ENCODE measurements at regions not wholly inside any gene's neighbourhood (a gene's known extent, or its start where the extent isn't known, plus 50 kb on each side); places are given as distances from the start of the nearest gene placed in this dataset.
A peak's percentile ranks its signal among the peaks of the same experiment; 100 is the strongest.
"Not testable (repeated sequence)": the region's sequence is repeated elsewhere in the genome, so short reads cannot be mapped to it uniquely, and the experiment has no call there.

DNA sequence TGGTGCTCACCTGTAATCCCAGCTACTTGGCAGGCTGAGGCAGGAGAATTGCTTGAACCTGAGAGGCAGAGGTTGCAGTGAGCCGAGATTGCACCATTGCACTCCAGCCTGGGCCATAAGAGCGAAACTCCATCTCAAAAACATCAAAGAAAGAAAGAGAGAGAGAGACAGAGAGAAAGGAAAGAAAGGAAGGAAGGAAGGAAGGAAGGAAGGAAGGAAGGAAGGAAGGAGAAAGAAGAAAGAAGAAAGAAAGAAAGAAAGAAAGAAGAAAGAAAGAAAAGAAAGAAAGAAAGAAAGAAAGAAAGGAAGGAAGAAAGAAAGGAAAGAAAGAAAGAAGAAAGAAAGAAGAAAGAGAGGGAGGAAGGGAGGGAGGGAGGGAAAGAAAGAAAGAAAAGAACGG is 69.4 kb upstream of the SLC25A33 start:
- DNase-seq = not testable (repeated sequence)

DNA sequence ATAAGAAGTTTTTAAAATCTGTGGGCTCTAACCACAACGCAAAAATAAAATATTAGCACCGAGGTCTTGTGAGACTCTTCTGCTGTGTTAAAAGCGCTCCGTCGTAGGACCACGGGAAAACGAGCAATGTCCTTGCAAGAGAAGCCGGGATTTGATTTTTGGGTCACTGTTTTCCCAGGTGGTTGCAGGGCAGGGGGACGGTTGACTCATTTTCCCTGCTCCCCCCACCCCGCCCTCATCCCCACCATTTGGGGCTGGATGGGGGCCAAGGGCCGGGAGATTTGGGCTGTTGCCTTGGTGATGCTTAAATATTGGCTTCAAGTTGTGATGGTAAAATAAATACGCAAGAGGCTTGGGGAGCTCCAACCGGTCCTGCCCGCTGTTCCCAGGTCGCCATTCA is 67.6 kb upstream of the SLC25A33 start:
- DNase-seq = no peak

DNA sequence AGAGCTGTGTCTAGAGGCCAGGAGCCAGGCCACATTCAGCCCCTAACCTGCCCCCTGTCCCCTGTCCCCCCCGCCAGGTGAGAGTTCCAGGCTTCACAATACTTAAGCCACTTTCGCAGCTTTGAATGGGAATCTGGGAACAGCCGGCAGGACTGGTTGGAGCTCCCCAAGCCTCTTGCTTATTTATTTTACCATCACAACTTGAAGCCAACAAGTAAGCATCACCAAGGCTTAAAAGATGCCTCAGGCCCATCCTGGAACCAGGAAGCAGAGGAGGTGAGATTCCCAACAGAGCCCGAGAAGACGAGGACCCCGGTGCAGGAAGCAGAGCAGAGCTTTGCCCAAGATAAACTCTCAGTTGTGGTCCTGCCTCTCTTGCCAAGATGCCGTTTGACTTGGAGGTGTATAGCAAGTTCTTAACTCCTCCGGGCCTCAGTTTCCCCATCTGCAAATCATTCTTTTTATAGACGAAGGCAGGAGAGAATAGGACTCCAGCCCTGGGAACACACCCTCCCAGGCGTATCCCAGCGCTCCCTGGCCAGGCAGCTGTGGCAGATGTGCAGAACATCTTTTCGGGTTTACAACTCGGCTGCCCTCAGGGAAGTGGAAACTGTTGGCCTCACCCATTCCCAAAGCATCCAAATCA is 66.8 kb upstream of the SLC25A33 start:
- no peak for DNase-seq

DNA sequence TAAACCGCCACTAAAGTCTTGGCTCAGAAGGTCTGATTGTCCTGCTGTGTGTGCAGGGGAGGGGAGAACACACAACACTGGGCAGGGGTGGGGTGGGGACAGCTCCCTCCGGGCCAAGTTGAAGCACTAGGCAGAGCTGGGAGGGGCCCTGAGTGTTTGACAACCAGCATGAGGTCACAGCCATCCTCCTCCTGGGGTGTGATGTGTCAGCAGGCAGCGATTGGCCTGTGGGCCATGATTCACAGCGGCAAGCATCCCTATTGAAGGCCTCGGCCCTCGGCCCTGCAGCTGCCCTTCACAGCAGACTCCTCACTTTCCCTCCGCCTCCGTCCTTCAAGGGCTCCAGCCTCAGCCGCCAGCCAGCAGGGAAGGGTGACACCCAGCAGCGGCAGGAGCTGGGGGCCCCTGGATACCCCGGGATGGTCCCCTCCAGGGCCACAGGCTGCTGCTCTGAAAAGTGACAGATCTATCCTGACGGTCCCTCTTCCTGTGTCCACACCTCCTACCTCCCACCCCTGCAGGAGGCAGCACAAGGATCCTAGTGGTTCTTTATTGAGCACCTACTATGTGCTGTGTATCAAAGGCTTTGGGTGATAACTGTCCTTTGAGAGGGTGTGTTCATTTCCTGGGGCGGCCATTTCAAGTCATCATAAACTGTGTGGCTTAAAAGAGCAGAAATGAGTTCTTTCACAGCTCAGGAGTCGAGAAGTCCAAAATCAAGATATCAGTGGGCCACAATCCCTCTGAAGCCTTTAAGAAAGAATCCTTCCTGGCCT is 66.0 kb upstream of the SLC25A33 start:
- peak; percentile 46 for DNase-seq

DNA sequence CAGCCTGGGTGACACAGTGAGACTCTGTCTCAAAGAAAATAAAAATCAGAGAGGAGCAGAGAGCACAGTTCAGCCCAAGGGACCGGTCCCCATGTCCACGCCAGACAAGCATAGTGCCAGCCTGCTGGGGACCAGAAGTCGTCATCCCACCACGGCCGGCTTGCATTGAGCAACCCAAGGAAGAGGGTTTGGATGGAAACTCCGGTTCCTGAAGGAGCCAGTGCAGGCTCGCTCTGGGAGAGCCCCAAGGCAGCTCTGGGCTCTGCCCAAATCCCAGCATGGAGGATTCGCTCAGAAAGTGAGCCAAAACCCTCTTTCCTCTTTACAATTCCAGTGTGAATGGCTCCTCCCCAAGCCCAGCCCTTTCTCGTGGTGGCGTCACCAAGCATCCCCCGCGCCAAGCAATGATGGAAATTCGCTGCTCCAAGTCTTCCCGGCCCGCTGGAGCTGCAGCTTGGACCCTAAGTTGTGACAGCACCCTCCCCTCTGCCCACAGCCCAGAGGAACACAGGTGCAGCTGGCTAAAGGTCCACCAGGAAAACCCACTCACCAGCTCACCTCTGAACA is 64.1 kb upstream of the SLC25A33 start:
- no peak for DNase-seq

DNA sequence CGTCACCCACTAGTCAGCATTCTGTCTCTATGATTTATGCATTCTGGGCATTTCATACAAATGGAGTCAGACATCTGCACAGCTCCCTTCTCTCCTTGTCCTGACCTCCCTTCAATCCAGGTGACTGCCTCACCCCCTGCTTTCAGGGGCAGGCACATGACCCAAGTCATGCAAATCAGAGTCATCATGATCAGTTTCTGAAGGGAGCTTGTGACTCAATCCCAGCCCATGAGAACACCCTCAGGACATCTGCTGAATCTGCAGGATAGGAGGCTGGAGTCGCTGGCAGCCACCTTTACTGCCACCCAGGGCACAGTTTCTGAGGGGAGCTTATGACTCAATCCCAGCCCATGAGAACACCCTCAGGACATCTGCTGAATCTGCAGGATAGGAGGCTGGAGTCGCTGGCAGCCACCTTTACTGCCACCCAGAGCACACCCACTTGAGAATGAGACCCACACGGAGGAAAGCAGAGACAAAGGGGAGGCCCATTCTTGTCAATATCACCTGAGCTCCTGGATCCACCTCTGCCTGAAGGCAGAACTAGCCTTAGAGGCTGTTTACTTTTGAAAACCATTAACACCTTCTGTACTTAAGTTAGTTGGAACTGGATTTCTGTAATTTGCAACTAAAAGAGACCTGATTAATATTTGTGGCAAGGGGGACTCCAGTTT is 62.3 kb upstream of the SLC25A33 start:
- DNase-seq = no peak

DNA sequence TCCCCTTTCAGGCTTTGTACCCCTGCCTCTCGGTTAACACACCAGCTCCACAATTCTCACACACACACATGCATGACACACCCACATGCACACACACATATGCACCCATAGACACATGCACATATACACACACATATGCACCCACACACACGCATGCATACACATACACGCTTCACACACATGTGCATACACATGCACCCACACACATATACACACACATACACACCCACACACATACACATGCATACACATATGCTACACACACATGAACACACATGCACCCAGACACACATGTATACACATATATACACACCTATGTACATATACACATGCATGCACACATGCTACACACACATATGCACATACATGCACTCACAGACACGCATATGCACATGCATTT is 61.7 kb upstream of the SLC25A33 start:
- DNase-seq = no peak

DNA sequence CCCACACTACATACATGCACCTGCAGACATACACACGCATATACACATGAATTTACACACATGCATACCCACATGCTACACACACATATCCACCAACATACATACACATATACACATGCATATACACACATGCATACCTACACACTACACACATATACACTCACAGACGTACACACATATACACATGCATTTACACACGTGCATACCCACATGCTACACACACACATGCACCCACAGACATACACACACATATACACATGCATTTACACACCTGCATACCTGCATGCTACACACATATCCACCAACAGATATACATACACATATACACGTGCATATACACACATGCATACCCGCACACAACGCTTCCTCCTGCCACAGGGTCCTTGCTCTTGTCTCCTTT is 61.2 kb upstream of the SLC25A33 start:
- DNase-seq = no peak

DNA sequence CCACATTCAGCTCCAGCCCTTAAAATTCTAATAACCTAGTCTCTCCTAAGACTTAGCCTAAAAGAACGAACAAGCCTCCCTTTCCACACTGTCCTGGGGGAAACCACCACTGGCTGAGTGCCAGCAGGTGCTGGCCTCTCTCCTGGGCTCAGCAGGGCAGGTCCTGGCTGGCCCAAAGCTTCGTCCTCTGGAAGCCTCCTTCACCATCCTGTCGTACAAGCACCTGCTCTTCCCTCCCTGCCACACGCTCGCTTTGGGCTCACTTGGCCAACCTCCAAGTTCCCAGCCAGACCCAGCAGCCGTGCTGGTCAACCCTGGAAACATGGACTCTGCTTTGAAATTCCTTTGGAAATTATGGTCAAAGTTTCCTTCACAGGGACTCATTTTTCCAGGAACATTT is 58.2 kb upstream of the SLC25A33 start:
- DNase-seq = no peak

DNA sequence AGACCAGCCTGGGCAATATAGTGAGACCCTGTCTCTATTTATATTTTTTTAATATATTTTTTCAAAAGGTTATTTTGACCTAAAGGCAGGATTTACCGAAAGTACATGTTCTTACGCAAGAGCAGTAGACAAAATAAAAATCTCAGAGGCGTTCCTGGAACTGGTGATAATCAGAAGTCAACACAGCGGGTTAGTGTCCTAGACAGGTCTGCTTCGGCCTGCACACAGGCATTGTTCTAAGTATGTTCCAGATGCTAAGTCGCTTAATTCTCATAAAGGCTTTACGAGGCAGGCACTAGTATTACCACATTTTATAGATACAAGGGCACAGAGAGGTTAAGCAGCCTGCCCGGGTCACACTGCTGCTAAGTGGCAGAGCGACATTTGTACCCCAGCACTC is 56.9 kb upstream of the SLC25A33 start:
- no peak for DNase-seq

DNA sequence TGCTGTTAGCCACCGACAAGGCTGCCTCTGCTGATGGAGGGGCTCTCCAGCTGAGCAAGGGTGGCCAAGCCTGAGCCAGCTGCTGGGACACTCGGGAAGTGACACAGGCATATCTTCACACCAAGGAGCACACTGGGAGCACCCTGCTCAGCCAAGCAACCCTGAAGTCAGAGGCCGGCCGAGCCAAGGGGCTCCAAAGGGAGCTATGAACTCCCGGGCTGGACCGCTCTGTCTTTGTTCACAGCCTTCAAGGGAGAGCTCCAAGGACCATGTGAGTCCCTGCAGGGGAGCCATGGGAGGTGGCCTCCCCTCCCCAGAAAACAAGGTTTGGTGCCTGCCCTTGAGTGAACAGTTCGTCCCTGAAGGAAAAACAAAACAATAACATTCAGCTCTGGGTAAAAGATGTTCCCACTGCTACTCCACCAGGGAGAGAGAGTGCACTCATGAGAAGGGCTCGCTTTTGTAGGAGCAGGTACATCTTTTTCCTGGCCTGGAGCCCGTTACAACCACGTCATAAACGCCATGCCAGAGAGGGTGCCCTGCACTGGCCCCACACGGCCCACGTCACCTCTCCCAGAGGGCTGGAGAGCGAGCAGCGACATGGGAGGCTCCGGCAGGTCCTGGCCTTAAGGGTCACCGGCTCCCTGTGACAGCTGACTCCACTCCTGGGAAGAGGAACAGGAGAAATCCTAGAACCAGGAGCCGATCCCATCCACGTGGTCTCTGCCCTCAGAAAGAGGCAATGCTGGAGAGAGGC is 56.3 kb upstream of the SLC25A33 start:
- DNase-seq = no peak

DNA sequence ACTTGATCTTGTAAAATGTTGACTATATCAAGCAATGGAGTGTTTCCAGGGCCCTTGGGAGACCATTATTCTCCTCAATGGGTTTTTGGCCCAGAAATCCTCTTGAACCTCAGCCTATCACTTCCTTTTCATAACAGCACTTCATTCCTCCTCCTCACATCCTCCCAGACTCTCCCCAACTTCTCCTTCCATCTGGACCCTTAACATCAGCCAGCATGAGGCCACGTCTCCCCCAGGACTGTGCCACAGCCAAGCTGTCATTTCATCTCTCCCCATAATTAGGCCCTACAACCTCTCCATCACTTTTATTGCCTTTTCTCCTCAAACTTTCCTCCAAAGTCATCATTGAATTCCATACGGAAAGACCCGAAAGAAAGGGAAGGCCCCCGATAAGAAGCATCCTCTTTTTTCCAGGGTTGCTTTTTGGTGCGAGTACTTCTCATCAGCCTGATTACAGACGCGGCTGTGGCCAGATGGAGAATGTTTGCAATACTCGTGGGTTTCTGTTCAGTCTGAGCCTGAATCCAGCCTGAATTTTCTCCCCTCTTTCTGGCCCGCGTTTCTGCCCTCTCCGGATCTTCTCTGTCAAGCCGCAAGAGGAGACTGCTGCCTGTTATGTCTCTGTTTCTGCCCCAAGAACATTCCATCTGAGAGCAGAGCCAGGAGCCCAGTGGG is 52.7 kb upstream of the SLC25A33 start:
- DNase-seq = no peak

Measured in NCI-H1092 (cell line).